Fibroblast of lung (primary cell): ENCODE measurements at regions not wholly inside any gene's neighbourhood (a gene's known extent, or its start where the extent isn't known, plus 50 kb on each side); places are given as distances from the start of the nearest gene placed in this dataset.

Experiments
- DNase-seq, 2 donors: peaks; one replicate each; pipeline versions ENCODE4 v3.0.0 to v3.0.0-alpha.2; 2010; ENCODE audit warnings: low read depth in 2 of 2
- H2AFZ ChIP-seq: 2 replicates; pipeline ENCODE4 v1.5.1; 2012; ENCODE audit warnings: low read length, control low read depth, inconsistent platforms
- H3K27ac ChIP-seq: 2 replicates; pipeline ENCODE4 v1.5.1; 2011; ENCODE audit warnings: low read length, control low read depth; ENCODE audit not compliant: insufficient read depth
- H3K27me3 ChIP-seq: 2 replicates; pipeline ENCODE4 v1.5.1; 2011; ENCODE audit warnings: mild to moderate bottlenecking, low read length; ENCODE audit not compliant: control insufficient read depth, insufficient read depth
- H3K36me3 ChIP-seq: 2 replicates; pipeline ENCODE4 v1.5.1; 2011; ENCODE audit warnings: low read length; ENCODE audit not compliant: control insufficient read depth, insufficient read depth
- H3K4me1 ChIP-seq: 2 replicates; pipeline ENCODE4 v1.5.1; 2011; ENCODE audit warnings: low read length; ENCODE audit not compliant: control insufficient read depth, insufficient read depth; ENCODE audit errors: extremely low read depth
- H3K4me2 ChIP-seq: 2 replicates; pipeline ENCODE4 v1.5.1; 2011; ENCODE audit warnings: low read length, control low read depth; ENCODE audit not compliant: insufficient read depth; ENCODE audit errors: extremely low read depth
- H3K4me3 ChIP-seq, 4 experiments: fragments of 200-600 bp in 1 of 4; sonication (generic) in 1 of 4; replicated peaks in 1 of 4; 2 replicates each; pipeline ENCODE4 v1.5.1; 2011 to 2016; ENCODE audit warnings: low read length in 4 of 4, low read depth in 3 of 4, mild to moderate bottlenecking in 3 of 4, control low read depth in 2 of 4, inconsistent platforms in 1 of 4, mixed read lengths in 1 of 4; ENCODE audit not compliant: insufficient read depth in 1 of 4; ENCODE audit errors: control extremely low read depth in 1 of 4
- H3K79me2 ChIP-seq: 2 replicates; pipeline ENCODE4 v1.5.1; 2012; ENCODE audit warnings: mild to moderate bottlenecking, low read length, inconsistent platforms; ENCODE audit not compliant: control insufficient read depth, insufficient read depth
- H3K9ac ChIP-seq: 2 replicates; pipeline ENCODE4 v1.5.1; 2011; ENCODE audit warnings: mild to moderate bottlenecking, low read length, control low read depth; ENCODE audit not compliant: insufficient read depth
- H3K9me3 ChIP-seq: 2 replicates; pipeline ENCODE4 v1.5.1; 2012; ENCODE audit warnings: low read depth, low read length; ENCODE audit not compliant: control insufficient read depth, insufficient read depth
- H4K20me1 ChIP-seq: 2 replicates; pipeline ENCODE4 v1.5.1; 2011; ENCODE audit warnings: low read length; ENCODE audit not compliant: control insufficient read depth, insufficient read depth; ENCODE audit errors: extremely low read depth
- EZH2 ChIP-seq: IDR thresholded peaks from 2 replicates; pipeline ENCODE4 v1.5.1; 2012; ENCODE audit warnings: low read length, control low read depth, mild to moderate bottlenecking; ENCODE audit errors: missing control alignments
- TF ChIP-seq, protein P1 (sequence below), 2 donors: IDR thresholded peaks in 1 of 2; conservative IDR thresholded peaks in 1 of 2; 1 replicate in 1 of 2; 2 replicates in 1 of 2; pipeline ENCODE4 v1.5.1; 2011 to 2012; ENCODE audit warnings: low read length in 2 of 2, control low read depth in 1 of 2, inconsistent platforms in 1 of 2, low read depth in 1 of 2, mild to moderate bottlenecking in 1 of 2

DNA sequence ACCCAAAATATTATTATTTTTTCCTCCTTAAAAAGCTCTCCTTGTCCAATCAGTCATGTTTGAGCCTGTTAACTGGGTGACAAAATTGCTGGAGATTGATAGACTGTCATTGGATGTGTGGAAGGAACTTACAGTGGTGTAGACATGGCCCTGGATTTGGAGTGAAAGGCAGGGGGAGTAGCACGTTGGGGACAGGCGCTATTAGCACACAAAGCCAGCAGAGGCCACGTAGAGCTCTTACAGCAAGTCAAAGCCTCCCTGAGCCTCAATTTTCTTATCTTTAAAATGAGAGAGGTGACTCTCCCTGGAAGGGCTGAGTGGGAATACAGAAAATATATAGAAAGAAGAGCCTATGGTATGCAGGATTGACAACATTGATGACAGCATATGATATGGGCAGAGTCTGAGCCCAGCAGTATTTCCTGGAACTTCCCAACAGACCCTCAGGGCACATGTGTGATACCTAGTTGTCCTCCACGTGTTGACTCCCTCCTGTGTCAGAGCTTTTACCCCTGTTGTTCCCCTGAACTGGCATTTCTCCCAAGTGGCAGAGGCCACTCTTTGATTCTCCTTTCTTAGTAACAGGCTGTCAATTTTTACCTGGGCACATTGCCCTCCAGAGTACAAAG, 504.9 kb downstream of the VRK1 start:
- no peaks in the 10 kb centered on the region for H3K4me1 ChIP-seq
- no peaks in the 10 kb centered on the region for H3K79me2 ChIP-seq
- no peaks in the 10 kb centered on the region for H3K27me3 ChIP-seq
- no peak overlapping the region for H3K4me3 ChIP-seq
- no peak overlapping the region for H3K4me2 ChIP-seq
- no peak for TF ChIP-seq EZH2
- TF ChIP-seq, protein P1, sequence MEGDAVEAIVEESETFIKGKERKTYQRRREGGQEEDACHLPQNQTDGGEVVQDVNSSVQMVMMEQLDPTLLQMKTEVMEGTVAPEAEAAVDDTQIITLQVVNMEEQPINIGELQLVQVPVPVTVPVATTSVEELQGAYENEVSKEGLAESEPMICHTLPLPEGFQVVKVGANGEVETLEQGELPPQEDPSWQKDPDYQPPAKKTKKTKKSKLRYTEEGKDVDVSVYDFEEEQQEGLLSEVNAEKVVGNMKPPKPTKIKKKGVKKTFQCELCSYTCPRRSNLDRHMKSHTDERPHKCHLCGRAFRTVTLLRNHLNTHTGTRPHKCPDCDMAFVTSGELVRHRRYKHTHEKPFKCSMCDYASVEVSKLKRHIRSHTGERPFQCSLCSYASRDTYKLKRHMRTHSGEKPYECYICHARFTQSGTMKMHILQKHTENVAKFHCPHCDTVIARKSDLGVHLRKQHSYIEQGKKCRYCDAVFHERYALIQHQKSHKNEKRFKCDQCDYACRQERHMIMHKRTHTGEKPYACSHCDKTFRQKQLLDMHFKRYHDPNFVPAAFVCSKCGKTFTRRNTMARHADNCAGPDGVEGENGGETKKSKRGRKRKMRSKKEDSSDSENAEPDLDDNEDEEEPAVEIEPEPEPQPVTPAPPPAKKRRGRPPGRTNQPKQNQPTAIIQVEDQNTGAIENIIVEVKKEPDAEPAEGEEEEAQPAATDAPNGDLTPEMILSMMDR (conservative IDR thresholded peaks at IDR 0.05 in 1 of 2, IDR thresholded peaks at IDR 0.05 in 1 of 2; ENCODE audit: low read depth in 1 of 2, low read length in 2 of 2), result no peak
- DNase-seq, result no peak
- H4K20me1 ChIP-seq, result no peaks in the 10 kb centered on the region
- H3K27ac ChIP-seq, result no peak overlapping the region
- H2AFZ ChIP-seq, result no peak overlapping the region
- no peaks in the 10 kb centered on the region for H3K36me3 ChIP-seq
- H3K9me3 ChIP-seq, result no peaks in the 10 kb centered on the region
- H3K9ac ChIP-seq, result no peak overlapping the region

DNA sequence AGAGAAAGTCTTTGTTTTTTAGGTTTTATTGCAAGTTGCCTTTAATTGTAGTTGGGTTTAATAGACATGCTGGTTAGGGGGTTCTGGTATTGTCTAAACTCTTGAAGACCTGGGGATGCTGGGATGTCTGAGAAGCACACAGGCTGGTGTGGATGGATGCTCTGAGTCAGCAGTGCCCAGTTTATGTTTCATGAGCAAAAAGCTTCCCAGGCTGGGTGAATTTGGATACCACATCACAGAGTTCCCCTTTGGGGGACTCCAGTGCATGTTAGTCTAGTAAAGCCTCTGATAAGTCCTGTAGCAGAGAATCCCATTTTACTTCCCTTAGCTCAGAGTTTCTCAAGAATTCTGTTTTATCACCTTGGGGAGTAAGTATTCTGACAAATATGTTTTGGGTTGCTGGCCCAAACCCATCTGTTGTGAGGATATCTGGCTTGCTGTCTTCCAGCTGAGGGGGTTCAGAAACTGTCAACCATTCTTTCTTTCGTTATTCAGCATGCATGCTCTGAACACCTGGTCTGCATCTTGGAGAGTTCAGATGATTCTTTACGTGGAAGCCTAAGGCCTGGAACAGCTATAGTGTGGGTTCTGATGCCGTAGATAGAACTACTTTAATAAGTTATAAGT, 509.1 kb downstream of the VRK1 start:
- Histone ChIP-seq H3K4me1 (no peaks in the 10 kb centered on the region), H4K20me1 (no peaks in the 10 kb centered on the region), H3K9me3 (no peaks in the 10 kb centered on the region), H3K79me2 (no peaks in the 10 kb centered on the region), H3K36me3 (no peaks in the 10 kb centered on the region), H2AFZ (no peak overlapping the region), H3K9ac (no peak overlapping the region), H3K27me3 (no peaks in the 10 kb centered on the region), H3K4me2 (no peak overlapping the region), H3K4me3 (no peak overlapping the region), H3K27ac (no peak overlapping the region)
- peak in 1 of 2 donors; percentile 32 for DNase-seq
- TF ChIP-seq, protein P1 (conservative IDR thresholded peaks at IDR 0.05 in 1 of 2, IDR thresholded peaks at IDR 0.05 in 1 of 2; ENCODE audit: low read depth in 1 of 2, low read length in 2 of 2), result no peak
- no peak for TF ChIP-seq EZH2

DNA sequence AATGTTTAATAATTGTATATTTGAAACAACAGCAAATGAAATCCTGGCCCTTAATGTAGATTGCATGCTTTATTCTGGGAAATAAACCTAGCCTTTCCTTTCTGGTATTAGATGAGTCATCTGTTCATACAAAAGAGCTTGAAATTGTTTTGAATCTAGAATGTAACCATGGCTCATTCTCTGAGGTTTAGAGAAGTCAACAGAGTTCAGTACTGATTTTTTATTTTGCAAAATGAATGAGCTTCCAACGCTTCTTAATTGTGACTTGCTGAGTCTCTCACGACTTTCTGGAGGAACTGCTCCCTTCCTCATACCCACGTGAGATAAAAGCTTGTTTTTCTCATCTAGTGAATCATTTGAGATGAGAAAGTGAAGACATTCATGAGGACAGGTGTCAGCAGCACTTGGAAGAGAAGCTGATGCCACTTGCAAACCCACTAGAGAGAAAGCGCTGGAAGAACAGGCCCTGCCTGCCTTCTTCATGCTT, 509.6 kb downstream of the VRK1 start:
- no peaks in the 10 kb centered on the region for H3K36me3 ChIP-seq
- H4K20me1 ChIP-seq, result no peaks in the 10 kb centered on the region
- TF ChIP-seq, protein P1 (conservative IDR thresholded peaks at IDR 0.05 in 1 of 2, IDR thresholded peaks at IDR 0.05 in 1 of 2; ENCODE audit: low read depth in 1 of 2, low read length in 2 of 2), result no peak
- TF ChIP-seq EZH2, result no peak
- H2AFZ ChIP-seq, result no peak overlapping the region
- H3K27ac ChIP-seq, result no peak overlapping the region
- H3K4me2 ChIP-seq, result no peak overlapping the region
- H3K4me1 ChIP-seq, result no peaks in the 10 kb centered on the region
- no peaks in the 10 kb centered on the region for H3K9me3 ChIP-seq
- DNase-seq, result peak in 1 of 2 donors; percentile 78
- no peak overlapping the region for H3K4me3 ChIP-seq
- no peaks in the 10 kb centered on the region for H3K79me2 ChIP-seq
- no peak overlapping the region for H3K9ac ChIP-seq
- H3K27me3 ChIP-seq, result no peaks in the 10 kb centered on the region
